HepG2 (cell line): ENCODE measurements at regions not wholly inside any gene's neighbourhood (a gene's known extent, or its start where the extent isn't known, plus 50 kb on each side); places are given as distances from the start of the nearest gene placed in this dataset.

ENCODE experiments used
- ATAC-seq: fragments of 200-7000 bp; cut with Tn5 transposase; 3 replicates; pipeline ENCODE4 v1.9.1; 2020; ENCODE audit warnings: mild to moderate bottlenecking, moderate library complexity
- BruUV-seq: library from RNA; stranded (reverse); fragments of 400-500 nt; replicated peaks from 2 replicates; lab custom pipeline; 2021; lab: Mats Ljungman, UMichigan
- CTCF ChIA-PET: fragments of 300-600 bp; formaldehyde crosslinking; extraction: SDS; loops from one replicate; lab custom pipeline; 2021; ENCODE audit warnings: low total read pairs, inconsistent platforms, low intra/inter-chr PET ratio; lab: Yijun Ruan, JAX
- POLR2A ChIA-PET: fragments of 350-600 bp; sonication (Branson Sonifier 250); formaldehyde crosslinking; loops from one replicate; lab custom pipeline; 2020; ENCODE audit warnings: antibody characterized with exemption, inconsistent platforms; lab: Yijun Ruan, JAX
- DNase-seq: peaks from one replicate; pipeline ENCODE4 v3.0.0-alpha.2; 2015; ENCODE audit warnings: low spot score
- FAIRE-seq: peaks from 3 replicates; lab custom pipeline; 2011; peaks lifted over from hg19 to GRCh38; lab: Jason Lieb, UNC
- H2AFZ ChIP-seq: one replicate; pipeline ENCODE4 v1.6.1; 2011; ENCODE audit warnings: low read length, inconsistent platforms
- H3K27ac ChIP-seq: fragments of 300-600 bp; 3 replicates; pipeline ENCODE4 v1.8.0; 2011; ENCODE audit warnings: mixed run types, mild to moderate bottlenecking, mixed read lengths, low read length, inconsistent platforms; ENCODE audit not compliant: insufficient read depth; ENCODE audit errors: extremely low read length
- H3K27me3 ChIP-seq, 2 experiments: fragments of 200-600 bp in 1 of 2; 2 replicates in 1 of 2; 3 replicates in 1 of 2; pipeline versions ENCODE4 v1.6.0 to v1.8.0; 2011; ENCODE audit warnings: low read length in 2 of 2, mild to moderate bottlenecking in 2 of 2, moderate library complexity in 2 of 2, inconsistent platforms in 1 of 2; ENCODE audit not compliant: insufficient read depth in 2 of 2, control insufficient read depth in 1 of 2
- H3K36me3 ChIP-seq, 2 experiments: fragments of 200-600 bp in 1 of 2; replicated peaks in 1 of 2; 2 replicates in 1 of 2; 3 replicates in 1 of 2; pipeline versions ENCODE4 v1.5.1 to v1.8.0; 2011; ENCODE audit warnings: low read length in 2 of 2, inconsistent platforms in 1 of 2; ENCODE audit not compliant: insufficient read depth in 2 of 2, control insufficient read depth in 1 of 2
- H3K4me1 ChIP-seq: 2 replicates; pipeline ENCODE4 v1.5.1; 2012; ENCODE audit warnings: low read length, inconsistent platforms; ENCODE audit not compliant: insufficient read depth
- H3K4me2 ChIP-seq: 2 replicates; pipeline ENCODE4 v1.6.0; 2011; ENCODE audit warnings: low read depth, low read length, inconsistent platforms
- H3K4me3 ChIP-seq, 3 experiments: fragments of 200-600 bp in 1 of 3; sonication (generic), shearing (Covaris generic) in 1 of 3; replicated peaks in 1 of 3; 2 replicates each; pipeline ENCODE4 v1.5.1; 2011 to 2016; ENCODE audit warnings: low read length in 3 of 3, inconsistent platforms in 2 of 3, low read depth in 2 of 3, mild to moderate bottlenecking in 2 of 3, control low read depth in 1 of 3, mixed read lengths in 1 of 3; ENCODE audit not compliant: insufficient read depth in 1 of 3
- H3K79me2 ChIP-seq: one replicate; pipeline ENCODE4 v1.6.1; 2011; ENCODE audit warnings: low read length, inconsistent platforms; ENCODE audit not compliant: insufficient read depth
- H3K9ac ChIP-seq: 2 replicates; pipeline ENCODE4 v1.6.0; 2011; ENCODE audit warnings: mild to moderate bottlenecking, low read depth, low read length, inconsistent platforms; ENCODE audit not compliant: insufficient read depth
- H3K9me3 ChIP-seq: 2 replicates; pipeline ENCODE4 v1.5.1; 2012; ENCODE audit warnings: mild to moderate bottlenecking, low read length
- H4K20me1 ChIP-seq: 2 replicates; pipeline ENCODE4 v1.6.0; 2011; ENCODE audit warnings: inconsistent platforms, mild to moderate bottlenecking, low read length, moderate library complexity; ENCODE audit not compliant: insufficient read depth
- AHDC1 ChIP-seq: sonication (generic); formaldehyde crosslinking; IDR thresholded peaks from 2 replicates; pipeline ENCODE4 v1.5.1; 2020; ENCODE audit warnings: mild to moderate bottlenecking, missing genetic modification reagents, borderline replicate concordance
- FOSL2 ChIP-seq: sonication (generic); formaldehyde crosslinking; IDR thresholded peaks from 2 replicates; pipeline ENCODE4 v1.4.0; 2020; ENCODE audit warnings: missing genetic modification reagents
- NCOA5 ChIP-seq: sonication (generic); formaldehyde crosslinking; IDR thresholded peaks from 2 replicates; pipeline ENCODE4 v1.4.0; 2020; ENCODE audit warnings: missing genetic modification reagents
- REL ChIP-seq: sonication (generic); formaldehyde crosslinking; conservative IDR thresholded peaks from 2 replicates; pipeline ENCODE4 v1.8.0; 2022; ENCODE audit warnings: mild to moderate bottlenecking, missing genetic modification reagents, moderate library complexity
- SNAPC5 ChIP-seq: sonication (generic); formaldehyde crosslinking; IDR thresholded peaks from 2 replicates; pipeline ENCODE4 v1.8.1; 2023; ENCODE audit warnings: mild to moderate bottlenecking, missing genetic modification reagents, borderline replicate concordance
- TFE3 ChIP-seq: IDR thresholded peaks from 2 replicates; pipeline ENCODE4 v1.6.1; 2016
- ZMAT5 ChIP-seq: sonication (generic); formaldehyde crosslinking; IDR thresholded peaks from 2 replicates; pipeline ENCODE4 v1.5.0; 2020; ENCODE audit warnings: mild to moderate bottlenecking, low read depth, missing genetic modification reagents, borderline replicate concordance
- ZNF501 ChIP-seq: sonication (generic); formaldehyde crosslinking; IDR thresholded peaks from 2 replicates; pipeline ENCODE4 v1.5.1; 2020; ENCODE audit warnings: mild to moderate bottlenecking, moderate library complexity, missing genetic modification reagents
- ZNF83 ChIP-seq: sonication (generic); formaldehyde crosslinking; IDR thresholded peaks from 2 replicates; pipeline ENCODE4 v1.4.0; 2020; ENCODE audit warnings: missing genetic modification reagents, mild to moderate bottlenecking, borderline replicate concordance
- ZNF878 ChIP-seq: sonication (generic); formaldehyde crosslinking; IDR thresholded peaks from 2 replicates; pipeline ENCODE4 v1.8.1; 2023; ENCODE audit warnings: mild to moderate bottlenecking, missing genetic modification reagents, moderate library complexity
- WGBS: methylation state at CpG from one replicate; pipeline ENCODE4 v1.1.6; 2017; ENCODE audit warnings: low lambda C conversion rate; 5-methylcytosine and 5-hydroxymethylcytosine counted together
- in situ Hi-C: cut with HindIII; loops from 2 replicates; pipeline ENCODE4 v1.10.0; 2017; ENCODE audit warnings: low pct_unique_long_range_greater_than_20kb; ENCODE audit not compliant: extremely low pct_ligation_motif_present
- intact Hi-C: fragments of 100-400 bp; cut with micrococcal nuclease; formaldehyde crosslinking; loops from one replicate; pipeline ENCODE4 v1.10.0; 2022; ENCODE audit not compliant: unreplicated experiment

- no peaks in the 10 kb centered on the region for H3K36me3 ChIP-seq
- no peak overlapping the region for H3K4me2 ChIP-seq
- intact Hi-C loops (no loop called here), in situ Hi-C loops (no loop called here)
- DNase-seq = no peak
- FAIRE-seq = no peak
- H4K20me1 ChIP-seq = no peaks in the 10 kb centered on the region
- H3K27ac ChIP-seq = no peak overlapping the region
- no peaks in the 10 kb centered on the region for H3K79me2 ChIP-seq
- ATAC-seq = no peak
- peaks cover 0 to 8% of the 10 kb centered on the region in 2 experiments; a peak in 1 of 5 replicates for H3K27me3 ChIP-seq
- peaks cover 19% of the 10 kb centered on the region for H3K4me1 ChIP-seq
- POLR2A ChIA-PET = no interaction called here
- H3K9ac ChIP-seq = no peak overlapping the region
- TF ChIP-seq REL (CRISPR knock-in tag) (no peak), ZNF501 (no peak), TFE3 (CRISPR knock-in tag) (no peak), SNAPC5 (CRISPR knock-in tag) (no peak), NCOA5 (CRISPR knock-in tag) (no peak), ZNF878 (CRISPR knock-in tag) (no peak)
- TF ChIP-seq, all 625 proteins: peak for 0
- WGBS = 3% methylated on average over 2 of the region's 2 CpGs
- H3K4me3 ChIP-seq = no peak overlapping the region
- H2AFZ ChIP-seq = no peak overlapping the region
- no peaks in the 10 kb centered on the region for H3K9me3 ChIP-seq
- BruUV-seq = no TSS peak
- CTCF ChIA-PET = no interaction called here
Measured at GRCh38 chr2:216289470-216289869, 82.8 kb downstream of the MARCHF4 start.

- CTCF ChIA-PET = no interaction called here
- peaks cover 0 to 8% of the 10 kb centered on the region in 2 experiments; a peak in 1 of 5 replicates for H3K27me3 ChIP-seq
- no peak overlapping the region for H3K9ac ChIP-seq
- H3K4me3 ChIP-seq = no peak overlapping the region
- no peaks in the 10 kb centered on the region for H3K9me3 ChIP-seq
- no peaks in the 10 kb centered on the region for H3K36me3 ChIP-seq
- POLR2A ChIA-PET = no interaction called here
- ATAC-seq = peak; percentile 79
- H3K79me2 ChIP-seq = no peaks in the 10 kb centered on the region
- no peak overlapping the region for H3K27ac ChIP-seq
- WGBS = 13% methylated on average over 5 of the region's 5 CpGs
- H3K4me1 ChIP-seq = peaks cover 19% of the 10 kb centered on the region
- peak; percentile 67 for DNase-seq
- H3K4me2 ChIP-seq = 0 out of 2 replicates have a peak overlapping the region, but pooled peaks have one; percentile 10
- H4K20me1 ChIP-seq = no peaks in the 10 kb centered on the region
- FAIRE-seq = peak; percentile 50
- in situ Hi-C loops (no loop called here), intact Hi-C loops (no loop called here)
- no TSS peak for BruUV-seq
- no peak overlapping the region for H2AFZ ChIP-seq
- TF ChIP-seq ZNF83 (CRISPR knock-in tag) (no peak), ZMAT5 (CRISPR knock-in tag) (no peak), AHDC1 (CRISPR knock-in tag) (peak; percentile 41; the same call in 1 of the 2 replicates), FOSL2 (peak; percentile 59)
Measured at GRCh38 chr2:216287251-216287650, 85.0 kb downstream of the MARCHF4 start.
